ENCODE measurements at regions not wholly inside any gene's neighbourhood (a gene's known extent, or its start where the extent isn't known, plus 50 kb on each side); places are given as distances from the start of the nearest gene placed in this dataset.

- intact Hi-C loops (cut with micrococcal nuclease) (no loop called here), in situ Hi-C loops (cut with MboI) (no loop called here)
- Histone ChIP-seq H3K79me2 (ENCODE audit: control insufficient read depth, insufficient read depth, low read length) (no peaks in the 10 kb centered on the region), H3K36me3 (ENCODE audit: control insufficient read depth, insufficient read depth, low read length) (no peaks in the 10 kb centered on the region), H2AFZ (ENCODE audit: low read depth, low read length) (no peak overlapping the region), H4K20me1 (replicated peaks; ENCODE audit: control insufficient read depth, insufficient read depth, low read length) (no peaks in the 10 kb centered on the region), H3K9ac (ENCODE audit: insufficient read depth in 1 of 2, low read depth in 2 of 2, low read length in 2 of 2) (no peak overlapping the region), H3K27me3 (ENCODE audit: control insufficient read depth in 2 of 2, insufficient read depth in 2 of 2, low read length in 2 of 2) (no peaks in the 10 kb centered on the region), H3K9me3 (replicated peaks; ENCODE audit: control insufficient read depth, insufficient read depth, low read depth, low read length) (no peaks in the 10 kb centered on the region), H3K4me2 (ENCODE audit: insufficient read depth, low read length) (no peak overlapping the region), H3K4me1 (replicated peaks in 1 of 2; ENCODE audit: control insufficient read depth in 2 of 2, insufficient read depth in 2 of 2, low read length in 2 of 2) (no peaks in the 10 kb centered on the region), H3K27ac (ENCODE audit: extremely low read depth, low read depth, low read length) (no peak overlapping the region), H3K4me3 (no peak overlapping the region), H3K9me1 (ENCODE audit: control insufficient read depth, insufficient read depth, low read length) (no peaks in the 10 kb centered on the region)
- 6% methylated on average over 5 of the region's 5 CpGs for WGBS (ENCODE audit: insufficient coverage, low coverage, missing lambda C conversion rate)
- TF ChIP-seq ZNF354B (CRISPR knock-in tag; IDR thresholded peaks at IDR 0.05) (no peak), TGIF2 (CRISPR knock-in tag; IDR thresholded peaks at IDR 0.05) (no peak), DLX4 (CRISPR knock-in tag; IDR thresholded peaks at IDR 0.05) (no peak), CCAR2 (IDR thresholded peaks at IDR 0.05; ENCODE audit: low read depth, low read length) (no peak), CREM (IDR thresholded peaks at IDR 0.05; ENCODE audit: low read depth) (no peak), SMARCB1 (IDR thresholded peaks at IDR 0.05; ENCODE audit: insufficient read length, low read depth) (no peak), TRIM28 (IDR thresholded peaks at IDR 0.05) (no peak), HDAC3 (IDR thresholded peaks at IDR 0.05; ENCODE audit: borderline replicate concordance, partially characterized antibody) (no peak), FOSL1 (tag; conservative IDR thresholded peaks at IDR 0.05) (no peak), KLF13 (tag; IDR thresholded peaks at IDR 0.05; ENCODE audit: borderline replicate concordance, low read depth) (no peak), MYC (IDR thresholded peaks at IDR 0.05; ENCODE audit: low read depth, low read length) (no peak), MYC (CRISPR knock-in tag; IDR thresholded peaks at IDR 0.05; ENCODE audit: borderline replicate concordance, low read depth) (no peak), ZNF316 (IDR thresholded peaks at IDR 0.05) (no peak), TCF7L2 (IDR thresholded peaks at IDR 0.05; ENCODE audit: low read depth, low read length) (no peak), ZSCAN32 (CRISPR knock-in tag; IDR thresholded peaks at IDR 0.05) (no peak), CBX3 (IDR thresholded peaks at IDR 0.05; ENCODE audit: borderline replicate concordance in 1 of 2, low read length in 2 of 2) (no peak), SMAD2 (IDR thresholded peaks at IDR 0.05; ENCODE audit: low read depth, low read length) (no peak), MXD1 (CRISPR knock-in tag; IDR thresholded peaks at IDR 0.05; ENCODE audit: borderline replicate concordance, poor library complexity, severe bottlenecking) (no peak)
- FAIRE-seq (no peak), DNase-seq (ENCODE audit: extremely low read depth in 1 of 4, low spot score in 3 of 4) (no peak), ATAC-seq (no peak)
- POLR2A ChIA-PET = no interaction called here
- CTCF ChIA-PET (ENCODE audit: low intra/inter-chr PET ratio) = no interaction called here
- no TSS peak for BruUV-seq (replicated peaks)
Measured at GRCh38 chr15:81660976-81661375, 287.0 kb upstream of the TMC3 start.
